ENCODE measurements at regions not wholly inside any gene's neighbourhood (a gene's known extent, or its start where the extent isn't known, plus 50 kb on each side); places are given as distances from the start of the nearest gene placed in this dataset.

DNA sequence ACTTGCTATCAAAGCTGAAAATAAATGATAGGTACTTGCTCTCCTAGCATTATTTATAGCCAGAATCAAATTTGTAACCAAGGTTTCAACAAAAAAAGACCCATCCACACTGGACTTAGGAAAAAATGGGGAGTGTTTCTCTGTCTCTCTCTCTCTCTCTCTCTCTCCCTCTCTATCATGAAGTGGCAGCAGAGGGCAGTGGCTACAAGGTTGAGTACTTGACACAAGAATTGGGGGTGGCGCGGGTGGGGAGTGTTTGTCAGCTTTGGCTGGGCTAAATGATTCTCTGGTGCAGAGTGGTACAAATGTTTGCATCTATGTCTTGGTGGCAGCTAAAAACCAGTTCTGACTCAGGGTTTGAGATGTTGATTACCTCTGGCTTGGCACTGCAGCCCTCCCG is 85.0 kb downstream of the RBM43 start:
- ChIA-PET CTCF (interaction anchor here in 1 of 2 donors (0.5 to 0.7 kb wide), 2 partner anchors 125 to 828 kb away, joined by 3 to 4 read pairs; no protein-coding TSS in a partner anchor), POLR2A (no interaction called here)
- no peak for ATAC-seq (replicated peaks in 1 of 4)
- Mint-ChIP-seq H3K9me3 (no peaks in the 10 kb centered on the region), H3K4me3 (no peak overlapping the region), H3K36me3 (no peaks in the 10 kb centered on the region), H3K4me1 (no peaks in the 10 kb centered on the region), H3K27me3 (peaks cover 5 to 9% of the 10 kb centered on the region in 2 donors), H3K27ac (no peak overlapping the region)
- Histone ChIP-seq H3K4me3 (ENCODE audit: control insufficient read depth in 1 of 2, extremely low read depth in 1 of 2, low read length in 1 of 2) (no peak overlapping the region), H3K9me3 (no peaks in the 10 kb centered on the region), H3K36me3 (ENCODE audit: control insufficient read depth in 2 of 2, extremely low read depth in 1 of 2, insufficient read depth in 1 of 2, low read length in 1 of 2) (no peaks in the 10 kb centered on the region), H3K27me3 (replicated peaks in 1 of 2; ENCODE audit: control insufficient read depth in 2 of 2, extremely low read depth in 1 of 2, insufficient read depth in 2 of 2, low read length in 1 of 2) (peaks cover 0 to 7% of the 10 kb centered on the region in 2 experiments), H3K4me1 (ENCODE audit: control insufficient read depth in 1 of 2, extremely low read depth in 1 of 2, insufficient read depth in 2 of 2, low read length in 2 of 2) (no peaks in the 10 kb centered on the region), H3K27ac (ENCODE audit: low read length) (no peak overlapping the region)
- no peak for DNase-seq
- WGBS (ENCODE audit: insufficient coverage): 84% methylated on average over 3 of the region's 3 CpGs

DNA sequence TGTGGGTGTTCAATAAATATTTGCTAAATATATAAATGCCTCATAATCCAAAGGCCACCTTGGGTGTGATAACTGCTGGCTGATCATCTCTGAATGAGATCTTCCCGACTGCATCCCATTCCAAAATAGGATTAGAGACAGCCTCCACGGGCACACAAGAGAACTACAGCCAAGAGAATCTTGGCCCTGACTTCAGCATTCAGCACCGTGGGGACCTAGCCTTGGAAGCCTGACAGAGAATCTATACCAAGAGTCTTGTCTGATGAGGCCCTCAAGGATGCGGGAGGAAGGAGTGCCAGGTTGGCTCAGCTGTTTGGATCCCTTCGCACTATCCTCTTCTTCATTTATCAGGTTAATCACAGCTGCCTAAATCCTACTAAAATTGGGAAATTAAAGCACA is 85.8 kb downstream of the RBM43 start:
- no peak overlapping the region for H3K27ac ChIP-seq (ENCODE audit: low read length)
- ChIA-PET CTCF (no interaction called here), POLR2A (no interaction called here)
- Mint-ChIP-seq H3K27ac (no peak overlapping the region), H3K4me1 (no peaks in the 10 kb centered on the region), H3K9me3 (no peaks in the 10 kb centered on the region), H3K36me3 (no peaks in the 10 kb centered on the region), H3K4me3 (no peak overlapping the region), H3K27me3 (peaks cover 5 to 9% of the 10 kb centered on the region in 2 donors)
- peaks cover 0 to 7% of the 10 kb centered on the region in 2 experiments for H3K27me3 ChIP-seq (replicated peaks in 1 of 2; ENCODE audit: control insufficient read depth in 2 of 2, extremely low read depth in 1 of 2, insufficient read depth in 2 of 2, low read length in 1 of 2)
- no peaks in the 10 kb centered on the region for H3K9me3 ChIP-seq
- H3K36me3 ChIP-seq (ENCODE audit: control insufficient read depth in 2 of 2, extremely low read depth in 1 of 2, insufficient read depth in 1 of 2, low read length in 1 of 2): no peaks in the 10 kb centered on the region
- DNase-seq: no peak
- 80% methylated on average over 5 of the region's 5 CpGs for WGBS (ENCODE audit: insufficient coverage)
- H3K4me3 ChIP-seq (ENCODE audit: control insufficient read depth in 1 of 2, extremely low read depth in 1 of 2, low read length in 1 of 2): no peak overlapping the region
- H3K4me1 ChIP-seq (ENCODE audit: control insufficient read depth in 1 of 2, extremely low read depth in 1 of 2, insufficient read depth in 2 of 2, low read length in 2 of 2): no peaks in the 10 kb centered on the region
- ATAC-seq (replicated peaks in 1 of 4): no peak

DNA sequence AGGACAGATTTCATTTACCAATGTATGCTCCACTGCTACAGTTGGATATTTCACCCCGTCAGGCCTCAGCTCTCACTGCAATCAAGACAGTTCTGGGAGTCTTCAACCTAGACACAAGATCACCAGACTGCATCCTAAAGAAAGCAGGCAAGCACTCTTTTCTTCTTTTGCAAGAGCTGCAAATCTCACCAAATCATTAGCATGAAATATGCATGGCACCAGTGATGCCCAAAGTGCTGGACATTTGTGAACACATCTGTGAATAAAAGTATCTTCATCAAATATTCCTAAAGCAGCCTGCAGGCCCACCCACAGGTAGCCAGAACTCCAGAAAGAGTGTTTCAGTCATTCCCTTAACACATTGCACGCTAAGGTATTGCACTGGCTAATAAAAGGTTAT is 87.5 kb downstream of the RBM43 start:
- CTCF ChIA-PET: no interaction called here
- no peak overlapping the region for H3K27ac ChIP-seq (ENCODE audit: low read length)
- Mint-ChIP-seq H3K36me3 (no peaks in the 10 kb centered on the region), H3K27me3 (peaks cover 4 to 9% of the 10 kb centered on the region in 2 donors), H3K4me1 (no peaks in the 10 kb centered on the region), H3K27ac (no peak overlapping the region), H3K9me3 (no peaks in the 10 kb centered on the region), H3K4me3 (no peak overlapping the region)
- no peaks in the 10 kb centered on the region for H3K4me1 ChIP-seq (ENCODE audit: control insufficient read depth in 1 of 2, extremely low read depth in 1 of 2, insufficient read depth in 2 of 2, low read length in 2 of 2)
- no peaks in the 10 kb centered on the region for H3K36me3 ChIP-seq (ENCODE audit: control insufficient read depth in 2 of 2, extremely low read depth in 1 of 2, insufficient read depth in 1 of 2, low read length in 1 of 2)
- H3K9me3 ChIP-seq: no peaks in the 10 kb centered on the region
- no peak for DNase-seq
- POLR2A ChIA-PET: interaction anchor here in 1 of 2 donors (0.5 kb wide), 1 partner anchor 13 kb away, joined by 3 read pairs; no protein-coding TSS in a partner anchor
- WGBS (ENCODE audit: insufficient coverage): 83% methylated on average over 1 of the region's 2 CpGs
- no peak overlapping the region for H3K4me3 ChIP-seq (ENCODE audit: control insufficient read depth in 1 of 2, extremely low read depth in 1 of 2, low read length in 1 of 2)
- ATAC-seq (replicated peaks in 1 of 4): no peak
- no peaks in the 10 kb centered on the region for H3K27me3 ChIP-seq (replicated peaks in 1 of 2; ENCODE audit: control insufficient read depth in 2 of 2, extremely low read depth in 1 of 2, insufficient read depth in 2 of 2, low read length in 1 of 2)

DNA sequence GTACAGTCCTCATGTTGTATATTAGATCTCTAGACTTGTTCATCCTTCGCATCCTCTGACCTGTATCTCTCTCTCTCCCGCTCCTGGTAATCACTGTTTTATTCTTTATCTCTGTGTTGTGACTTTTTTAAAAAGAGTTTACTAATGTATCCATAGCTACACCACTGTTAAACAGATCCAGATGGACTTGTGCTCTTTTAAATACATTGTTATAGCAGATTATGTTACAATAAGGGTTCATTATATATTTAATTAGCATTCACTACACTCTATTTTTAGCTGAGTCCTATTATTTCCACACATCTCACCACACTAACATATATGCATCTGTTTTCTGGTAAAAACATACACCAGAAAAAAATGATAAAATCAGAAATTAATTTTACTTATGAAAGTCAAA is 90.5 kb downstream of the RBM43 start:
- no peak overlapping the region for H3K4me3 Mint-ChIP-seq
- Histone ChIP-seq H3K4me3 (ENCODE audit: control insufficient read depth in 1 of 2, extremely low read depth in 1 of 2, low read length in 1 of 2) (no peak overlapping the region), H3K36me3 (ENCODE audit: control insufficient read depth in 2 of 2, extremely low read depth in 1 of 2, insufficient read depth in 1 of 2, low read length in 1 of 2) (no peaks in the 10 kb centered on the region), H3K27ac (ENCODE audit: low read length) (no peak overlapping the region), H3K9me3 (no peaks in the 10 kb centered on the region), H3K4me1 (ENCODE audit: control insufficient read depth in 1 of 2, extremely low read depth in 1 of 2, insufficient read depth in 2 of 2, low read length in 2 of 2) (no peaks in the 10 kb centered on the region), H3K27me3 (replicated peaks in 1 of 2; ENCODE audit: control insufficient read depth in 2 of 2, extremely low read depth in 1 of 2, insufficient read depth in 2 of 2, low read length in 1 of 2) (no peaks in the 10 kb centered on the region)
- ChIA-PET CTCF (interaction anchor here in 1 of 2 donors (1.5 kb wide), 1 partner anchor 9 kb away, joined by 5 read pairs; no protein-coding TSS in a partner anchor), POLR2A (no interaction called here)
- no peak for DNase-seq
- no peak for ATAC-seq (replicated peaks in 1 of 4)
- H3K27me3 Mint-ChIP-seq: peaks cover 0 to 4% of the 10 kb centered on the region in 2 donors
- H3K27ac Mint-ChIP-seq: no peak overlapping the region
- WGBS (ENCODE audit: insufficient coverage): no CpG with 5 or more reads among the region's 2 CpGs
- no peaks in the 10 kb centered on the region for H3K36me3 Mint-ChIP-seq
- no peaks in the 10 kb centered on the region for H3K4me1 Mint-ChIP-seq
- no peaks in the 10 kb centered on the region for H3K9me3 Mint-ChIP-seq

DNA sequence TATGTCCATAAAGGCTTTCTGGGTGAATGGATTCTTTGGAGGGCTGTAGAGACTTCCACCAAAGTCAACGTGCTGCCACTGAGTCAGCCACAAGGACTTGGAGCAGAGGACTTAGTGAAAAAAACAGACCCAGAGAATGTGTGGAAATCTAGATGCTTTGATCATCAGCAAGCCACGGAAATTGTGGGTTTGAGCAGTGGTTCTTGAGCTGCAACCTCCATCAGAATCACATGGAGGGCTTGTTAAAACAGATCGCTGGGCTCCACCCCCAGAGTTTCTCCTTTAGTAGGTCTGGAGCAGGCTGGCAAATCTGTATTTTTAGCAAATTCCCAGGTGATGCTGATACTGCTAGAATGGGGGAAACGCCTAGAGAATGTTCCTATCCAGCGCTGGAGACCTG is 95.3 kb downstream of the RBM43 start:
- WGBS (ENCODE audit: insufficient coverage): 80% methylated on average over 1 of the region's 5 CpGs
- no peak for DNase-seq
- H3K4me1 Mint-ChIP-seq: peaks cover 0 to 2% (median 0%) of the 10 kb centered on the region in 3 donors
- H3K4me3 ChIP-seq (ENCODE audit: control insufficient read depth in 1 of 2, extremely low read depth in 1 of 2, low read length in 1 of 2): no peak overlapping the region
- no peaks in the 10 kb centered on the region for H3K9me3 Mint-ChIP-seq
- H3K27ac Mint-ChIP-seq: no peak overlapping the region
- H3K4me1 ChIP-seq (ENCODE audit: control insufficient read depth in 1 of 2, extremely low read depth in 1 of 2, insufficient read depth in 2 of 2, low read length in 2 of 2): no peaks in the 10 kb centered on the region
- no peaks in the 10 kb centered on the region for H3K27me3 ChIP-seq (replicated peaks in 1 of 2; ENCODE audit: control insufficient read depth in 2 of 2, extremely low read depth in 1 of 2, insufficient read depth in 2 of 2, low read length in 1 of 2)
- H3K9me3 ChIP-seq: no peaks in the 10 kb centered on the region
- H3K36me3 Mint-ChIP-seq: no peaks in the 10 kb centered on the region
- ATAC-seq (replicated peaks in 1 of 4): no peak
- peaks cover 11% of the 10 kb centered on the region in 2 donors for H3K27me3 Mint-ChIP-seq
- no peak overlapping the region for H3K4me3 Mint-ChIP-seq
- no peaks in the 10 kb centered on the region for H3K36me3 ChIP-seq (ENCODE audit: control insufficient read depth in 2 of 2, extremely low read depth in 1 of 2, insufficient read depth in 1 of 2, low read length in 1 of 2)
- H3K27ac ChIP-seq (ENCODE audit: low read length): no peak overlapping the region
- ChIA-PET CTCF (no interaction called here), POLR2A (no interaction called here)

DNA sequence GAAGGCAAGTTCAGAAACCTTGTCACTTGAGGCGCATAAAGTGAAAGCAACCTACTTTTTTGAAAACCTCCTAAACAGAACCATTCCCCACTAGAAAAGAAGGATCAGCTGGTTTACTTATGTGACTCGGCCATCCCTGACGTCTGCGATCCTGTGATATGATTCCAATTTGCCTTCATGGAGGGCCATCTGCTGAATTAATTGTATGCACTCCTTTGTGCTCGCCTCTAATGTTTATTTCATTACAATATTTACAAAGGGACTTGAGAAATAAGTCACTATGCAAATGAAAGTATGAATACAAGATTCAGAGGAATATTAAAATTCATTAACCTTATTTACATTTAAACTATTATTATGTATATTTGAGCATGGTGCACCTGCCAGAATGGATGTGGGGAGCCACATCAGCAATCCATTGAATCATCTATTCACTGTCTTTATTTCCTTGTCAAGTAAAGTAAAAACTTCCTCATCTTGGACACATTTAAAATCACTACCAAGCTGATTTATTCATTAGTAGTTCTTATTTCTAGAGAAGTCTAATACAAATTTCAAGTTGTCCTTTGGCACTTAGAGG is 96.5 kb downstream of the RBM43 start:
- H3K36me3 ChIP-seq (ENCODE audit: control insufficient read depth in 2 of 2, extremely low read depth in 1 of 2, insufficient read depth in 1 of 2, low read length in 1 of 2): no peaks in the 10 kb centered on the region
- 100% methylated on average over 1 of the region's 5 CpGs for WGBS (ENCODE audit: insufficient coverage)
- ATAC-seq (replicated peaks in 1 of 4): no peak

More for the DNA sequence above, 96.5 kb downstream of the RBM43 start:
- Histone ChIP-seq H3K27me3 (replicated peaks in 1 of 2; ENCODE audit: control insufficient read depth in 2 of 2, extremely low read depth in 1 of 2, insufficient read depth in 2 of 2, low read length in 1 of 2) (no peaks in the 10 kb centered on the region), H3K4me1 (ENCODE audit: control insufficient read depth in 1 of 2, extremely low read depth in 1 of 2, insufficient read depth in 2 of 2, low read length in 2 of 2) (no peaks in the 10 kb centered on the region), H3K9me3 (no peaks in the 10 kb centered on the region), H3K27ac (ENCODE audit: low read length) (no peak overlapping the region), H3K4me3 (ENCODE audit: control insufficient read depth in 1 of 2, extremely low read depth in 1 of 2, low read length in 1 of 2) (no peak overlapping the region)
- Mint-ChIP-seq H3K27ac (no peak overlapping the region), H3K4me3 (no peak overlapping the region), H3K9me3 (no peaks in the 10 kb centered on the region), H3K27me3 (peaks cover 11% of the 10 kb centered on the region in 2 donors), H3K4me1 (peaks cover 0 to 2% (median 0%) of the 10 kb centered on the region in 3 donors), H3K36me3 (no peaks in the 10 kb centered on the region)
- CTCF ChIA-PET: no interaction called here
- POLR2A ChIA-PET: no interaction called here
- DNase-seq: no peak

Measured in T-cell (primary cell).